Heart right ventricle (tissue), 16 donors: ENCODE measurements at regions not wholly inside any gene's neighbourhood (a gene's known extent, or its start where the extent isn't known, plus 50 kb on each side); places are given as distances from the start of the nearest gene placed in this dataset.

Experiments used
- ATAC-seq, 8 donors: fragments of 200-7000 bp; cut with Tn5 transposase; one replicate each; pipeline ENCODE4 v1.9.1; 2020; ENCODE audit warnings: mild to moderate bottlenecking in 8 of 8, moderate library complexity in 8 of 8, moderate number of reproducible peaks in 1 of 8
- DNase-seq, 2 donors: peaks; one replicate each; pipeline ENCODE4 v3.0.0-alpha.2; 2020
- H3K27ac ChIP-seq, 10 donors: fragments of 200-600 bp; sonication (generic) in 2 of 10; one replicate each; pipeline versions ENCODE4 v1.5.0 to v1.8.0; 2020 to 2022; ENCODE audit warnings: mild to moderate bottlenecking in 3 of 10
- H3K27me3 ChIP-seq, 7 donors: fragments of 200-600 bp; one replicate each; pipeline ENCODE4 v1.8.0; 2021 to 2022; ENCODE audit warnings: mild to moderate bottlenecking in 2 of 7
- H3K36me3 ChIP-seq, 9 donors: fragments of 200-600 bp; sonication (generic) in 1 of 9; one replicate each; pipeline versions ENCODE4 v1.5.0 to v1.8.0; 2020 to 2022; ENCODE audit warnings: mild to moderate bottlenecking in 2 of 9
- H3K4me1 ChIP-seq, 9 donors: fragments of 200-600 bp; sonication (generic) in 1 of 9; one replicate each; pipeline versions ENCODE4 v1.5.0 to v1.8.0; 2020 to 2022; ENCODE audit warnings: mild to moderate bottlenecking in 4 of 9
- H3K4me3 ChIP-seq, 10 donors: fragments of 200-600 bp; sonication (generic) in 2 of 10; one replicate each; pipeline versions ENCODE4 v1.5.0 to v1.8.0; 2020 to 2022; ENCODE audit warnings: mild to moderate bottlenecking in 7 of 10, moderate library complexity in 2 of 10
- H3K9me3 ChIP-seq, 11 donors: fragments of 200-600 bp in 10 of 11; sonication (generic) in 2 of 11; one replicate each; pipeline versions ENCODE4 v1.5.0 to v1.8.0; 2013 to 2022; ENCODE audit warnings: mild to moderate bottlenecking in 2 of 11, control low read depth in 1 of 11, moderate library complexity in 1 of 11
- WGBS, 2 donors: extraction: QIAGEN DNeasy Blood & Tissue Kit; methylation state at CpG; one replicate each; pipeline ENCODE4 v1.1.7; 2013; ENCODE audit warnings: inconsistent platforms in 1 of 2; 5-methylcytosine and 5-hydroxymethylcytosine counted together
- intact Hi-C, 10 donors: fragments of 100-400 bp; cut with DNase I; formaldehyde crosslinking; loops; one replicate each; pipeline versions ENCODE4 v1.11.1 to v1.14.2; 2022
- TF ChIP-seq, protein P1 (sequence below), 9 donors: fragments of 200-600 bp; sonication (generic) in 2 of 9; IDR thresholded peaks; one replicate each; pipeline versions ENCODE4 v1.5.0 to v1.8.0; 2021 to 2022; ENCODE audit warnings: antibody characterized with exemption in 9 of 9, mild to moderate bottlenecking in 5 of 9, moderate library complexity in 1 of 9
- donor health status: Arrhythmogenic right ventricular cardiomyopathy.
- donor health status: ischemic (EF 13 %, LVEDD 7.1; RV severe dilation, severe dysfunction).
- donor health status: healthy with polysubstance abuse.
- donor health status: DM: no; HTN: yes; CAD: no.
- donor health status: DM: no; HTN: no; CAD: no.
- donor health status: ischemic (EF 25% LVEDD 6.9; RV normal size, moderate dysfunction).
- donor health status: ischemic (EF 25% LVEDD 5.7; RV mildly dilated, moderate dysfunction).
- donor health status: healthy.
- donor health status: DM: yes; HTN: yes; CAD: no.
- donor health status: Ischemic cardiomyopathy.
- donor health status: ischemic (EF 35%, LVEDD 5.7; RV mildly dilated, moderate dysfunction).
- donor health status: nonischemic (EF 11% LVEDD 7.7; RV severe dilation, severe dysfunction).
- donor health status: DM: yes; HTN: yes; CAD: no.
- donor health status: PGD.
- donor health status: ischemic (EF 29% LVEDD 5.4; RV normal size, mild dysfunction).
- donor health status: nonischemic (EF 23%, LVEDD 6.1; RV moderate dilation, normal function).

DNA sequence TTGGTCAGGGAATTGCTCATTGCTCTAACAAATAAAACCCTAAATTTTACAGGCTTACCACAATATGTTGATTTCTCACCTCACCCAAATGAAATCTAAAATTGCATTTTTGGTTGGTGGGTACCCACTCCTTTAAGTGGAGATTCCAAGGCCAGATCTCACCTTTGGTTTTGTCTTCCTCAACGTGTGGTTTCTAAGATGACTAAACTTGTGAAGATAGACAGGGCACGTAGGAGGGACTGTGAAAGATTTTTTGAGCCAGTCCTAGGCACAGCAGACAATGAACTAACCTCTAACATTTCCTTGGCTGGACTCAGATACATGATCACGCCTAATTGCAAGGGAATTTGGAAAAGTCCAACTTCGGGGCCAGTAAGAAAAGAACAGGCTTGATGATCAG is 1003.9 kb downstream of the FLRT2 start:
- no peak overlapping the region for H3K27ac ChIP-seq
- H3K36me3 ChIP-seq: no peaks in the 10 kb centered on the region
- TF ChIP-seq, protein P1, sequence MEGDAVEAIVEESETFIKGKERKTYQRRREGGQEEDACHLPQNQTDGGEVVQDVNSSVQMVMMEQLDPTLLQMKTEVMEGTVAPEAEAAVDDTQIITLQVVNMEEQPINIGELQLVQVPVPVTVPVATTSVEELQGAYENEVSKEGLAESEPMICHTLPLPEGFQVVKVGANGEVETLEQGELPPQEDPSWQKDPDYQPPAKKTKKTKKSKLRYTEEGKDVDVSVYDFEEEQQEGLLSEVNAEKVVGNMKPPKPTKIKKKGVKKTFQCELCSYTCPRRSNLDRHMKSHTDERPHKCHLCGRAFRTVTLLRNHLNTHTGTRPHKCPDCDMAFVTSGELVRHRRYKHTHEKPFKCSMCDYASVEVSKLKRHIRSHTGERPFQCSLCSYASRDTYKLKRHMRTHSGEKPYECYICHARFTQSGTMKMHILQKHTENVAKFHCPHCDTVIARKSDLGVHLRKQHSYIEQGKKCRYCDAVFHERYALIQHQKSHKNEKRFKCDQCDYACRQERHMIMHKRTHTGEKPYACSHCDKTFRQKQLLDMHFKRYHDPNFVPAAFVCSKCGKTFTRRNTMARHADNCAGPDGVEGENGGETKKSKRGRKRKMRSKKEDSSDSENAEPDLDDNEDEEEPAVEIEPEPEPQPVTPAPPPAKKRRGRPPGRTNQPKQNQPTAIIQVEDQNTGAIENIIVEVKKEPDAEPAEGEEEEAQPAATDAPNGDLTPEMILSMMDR (IDR thresholded peaks at IDR 0.05): no peak
- no peaks in the 10 kb centered on the region for H3K27me3 ChIP-seq
- intact Hi-C loops: loop anchor here in 1 of 10 donors (10.0 kb wide), 1 partner anchor 611 kb away; no protein-coding TSS in a partner anchor
- H3K9me3 ChIP-seq: peaks cover 0 to 4% (median 0%) of the 10 kb centered on the region in 11 donors
- H3K4me1 ChIP-seq: no peaks in the 10 kb centered on the region
- no peak for ATAC-seq
- DNase-seq: no peak
- 85 to 86% methylated on average over 4 of the region's 4 CpGs for WGBS, 2 donors
- no peak overlapping the region for H3K4me3 ChIP-seq

DNA sequence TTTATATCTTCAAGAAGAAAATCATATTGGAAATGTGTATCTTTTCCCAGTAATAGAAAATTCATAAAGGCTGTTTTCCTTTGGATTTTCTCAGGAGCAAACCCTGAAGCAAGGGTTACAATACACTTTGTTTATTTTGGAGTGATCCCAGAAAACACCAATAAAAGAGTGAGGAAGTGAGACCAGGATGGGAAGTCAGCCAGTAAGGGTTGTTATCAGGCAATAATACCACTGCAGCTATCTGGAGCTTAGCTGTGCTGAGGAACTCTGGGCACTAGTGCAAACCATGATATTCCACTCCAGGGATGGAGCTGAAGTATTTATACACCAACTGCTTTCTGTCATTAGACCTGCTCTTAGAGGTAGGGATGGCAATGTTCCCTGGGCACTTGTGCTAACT is 1002.3 kb downstream of the FLRT2 start:
- TF ChIP-seq, protein P1 (IDR thresholded peaks at IDR 0.05): no peak
- H3K4me1 ChIP-seq: no peaks in the 10 kb centered on the region
- ATAC-seq (no peak), DNase-seq (no peak)
- no peak overlapping the region for H3K27ac ChIP-seq
- H3K36me3 ChIP-seq: no peaks in the 10 kb centered on the region
- H3K9me3 ChIP-seq: peaks cover 0 to 4% (median 0%) of the 10 kb centered on the region in 11 donors
- intact Hi-C loops: loop anchor here in 1 of 10 donors (10.0 kb wide), 1 partner anchor 613 kb away; no protein-coding TSS in a partner anchor
- H3K27me3 ChIP-seq: no peaks in the 10 kb centered on the region
- H3K4me3 ChIP-seq: no peak overlapping the region

DNA sequence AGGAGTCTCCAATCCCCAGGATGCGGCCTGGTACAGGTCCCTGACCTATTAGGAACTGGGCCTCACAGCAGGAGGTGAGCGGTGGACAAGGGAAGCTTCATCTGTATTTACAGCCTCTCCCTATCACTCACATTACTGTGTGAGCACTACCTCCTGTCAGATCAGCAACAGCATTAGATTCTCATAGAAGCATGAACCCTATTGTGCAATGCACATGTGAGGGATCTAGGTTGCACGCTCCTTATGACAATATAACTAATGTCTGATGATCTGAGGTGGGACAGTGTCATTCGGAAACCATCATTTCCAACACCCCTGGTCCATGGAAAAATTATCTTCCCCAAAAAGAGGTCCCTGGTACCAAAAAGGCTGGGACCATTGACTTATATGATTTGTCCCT is 1000.5 kb downstream of the FLRT2 start:
- DNase-seq (no peak), ATAC-seq (no peak)
- Histone ChIP-seq H3K9me3 (peaks cover 0 to 4% (median 0%) of the 10 kb centered on the region in 11 donors), H3K27me3 (no peaks in the 10 kb centered on the region), H3K4me1 (no peaks in the 10 kb centered on the region), H3K4me3 (no peak overlapping the region), H3K27ac (no peak overlapping the region), H3K36me3 (no peaks in the 10 kb centered on the region)
- TF ChIP-seq, protein P1 (IDR thresholded peaks at IDR 0.05): no peak
- intact Hi-C loops: loop anchor here in 1 of 10 donors (10.0 kb wide), 1 partner anchor 614 kb away; no protein-coding TSS in a partner anchor
- WGBS, 2 donors: 95 to 96% methylated on average over 4 of the region's 4 CpGs

DNA sequence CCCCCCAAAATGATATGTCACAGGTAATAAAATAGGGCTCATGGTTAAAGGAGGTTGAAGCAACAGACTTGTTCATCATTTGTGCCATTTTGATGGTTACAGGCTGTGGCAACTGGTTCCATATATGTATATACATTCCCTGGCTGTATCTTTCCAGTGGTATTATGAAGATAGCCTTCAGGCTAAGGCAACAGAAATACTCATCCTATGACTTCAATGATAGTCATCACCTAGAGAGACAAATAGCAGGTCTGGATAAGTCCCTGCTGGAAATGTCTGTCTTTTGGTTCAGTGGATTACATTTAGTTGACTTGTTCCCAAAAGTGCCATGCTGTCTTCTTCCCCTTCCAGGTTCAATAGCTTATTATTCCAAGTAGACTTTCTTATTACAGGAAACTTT is 997.4 kb downstream of the FLRT2 start:
- H3K27me3 ChIP-seq: no peaks in the 10 kb centered on the region
- intact Hi-C loops: no loop called here
- no peak for DNase-seq
- H3K27ac ChIP-seq: no peak overlapping the region
- H3K36me3 ChIP-seq: no peaks in the 10 kb centered on the region
- H3K4me1 ChIP-seq: no peaks in the 10 kb centered on the region
- no peak overlapping the region for H3K4me3 ChIP-seq
- peaks cover 0 to 4% (median 0%) of the 10 kb centered on the region in 11 donors for H3K9me3 ChIP-seq
- ATAC-seq: no peak
- TF ChIP-seq, protein P1 (IDR thresholded peaks at IDR 0.05): no peak
